ENCODE measurements at regions not wholly inside any gene's neighbourhood (a gene's known extent, or its start where the extent isn't known, plus 50 kb on each side); places are given as distances from the start of the nearest gene placed in this dataset.
"Not testable (repeated sequence)": the region's sequence is repeated elsewhere in the genome, so short reads cannot be mapped to it uniquely, and the experiment has no call there.

DNA sequence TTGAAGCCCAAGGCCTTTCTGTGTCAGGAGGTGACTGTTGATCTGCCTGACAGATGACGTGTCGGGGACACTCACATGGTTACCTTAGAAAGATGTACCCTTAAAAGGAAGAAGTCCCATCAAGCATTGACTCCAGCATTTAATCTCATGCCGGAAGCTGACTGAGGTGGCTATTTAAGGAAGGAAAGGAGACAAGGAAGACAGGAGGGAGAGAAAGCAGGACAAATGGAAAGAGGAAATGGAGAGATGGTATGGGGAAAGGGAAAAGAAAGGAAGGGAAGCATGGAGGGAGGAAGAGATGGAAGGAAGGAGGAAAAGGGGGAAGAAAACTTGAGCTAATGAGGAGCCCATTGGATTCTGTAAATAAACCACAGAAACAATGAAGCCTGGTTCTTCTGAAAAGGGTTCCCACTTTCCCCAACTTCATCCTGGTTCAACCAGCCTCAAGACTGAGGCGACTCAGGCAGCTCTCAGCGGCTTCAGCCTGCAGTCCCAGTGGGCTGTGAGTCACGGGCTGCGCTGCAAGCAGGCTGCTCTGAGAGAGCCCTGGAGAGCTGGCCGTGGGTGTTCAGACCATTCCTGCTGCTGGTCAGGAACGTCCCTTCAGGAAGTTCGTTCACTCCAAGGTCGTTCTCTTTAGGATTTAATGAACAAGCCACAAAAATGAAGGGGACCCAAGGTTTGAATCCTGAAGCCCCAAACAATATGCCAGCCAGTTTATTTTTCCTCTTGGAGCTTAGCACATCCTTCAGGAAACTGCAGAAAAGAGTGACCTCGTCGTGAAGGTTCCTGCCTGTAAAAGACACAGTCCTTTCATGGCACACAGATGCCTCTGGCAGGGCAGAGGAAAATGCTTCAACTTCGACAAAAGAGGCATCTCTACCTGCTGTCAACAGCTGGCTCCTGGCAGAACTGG is 69.6 kb upstream of the THBS1 start:
- peak; percentile 79 to 85 for DNase-seq (ENCODE audit: low read depth in 2 of 2)

- peak; percentile 42 to 74 for DNase-seq (ENCODE audit: low read depth in 2 of 2)
These were observed 69.0 kb upstream of the THBS1 start for GRCh38 chr15:39511916-39512260.

DNA sequence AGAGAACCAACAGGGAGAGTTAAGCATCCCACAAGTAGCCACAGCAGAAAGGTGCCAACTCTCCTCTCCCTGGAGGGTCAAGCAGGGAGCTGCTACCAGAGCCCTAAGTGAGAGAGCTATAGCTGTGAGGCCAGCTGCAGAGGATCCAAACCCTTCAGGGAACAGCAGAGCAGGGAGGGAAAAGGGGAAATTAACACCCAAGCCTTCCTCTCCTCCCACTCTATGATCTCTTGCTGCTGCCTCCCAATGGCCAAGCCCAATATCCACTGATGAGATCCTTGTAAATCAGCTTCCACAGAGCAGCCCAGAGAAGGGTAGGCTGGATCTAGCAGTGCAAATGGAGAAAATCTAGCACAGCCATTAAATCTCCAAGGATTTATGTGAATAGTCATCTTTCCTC is 68.2 kb upstream of the THBS1 start:
- no peak for DNase-seq (ENCODE audit: low read depth in 2 of 2)

DNA sequence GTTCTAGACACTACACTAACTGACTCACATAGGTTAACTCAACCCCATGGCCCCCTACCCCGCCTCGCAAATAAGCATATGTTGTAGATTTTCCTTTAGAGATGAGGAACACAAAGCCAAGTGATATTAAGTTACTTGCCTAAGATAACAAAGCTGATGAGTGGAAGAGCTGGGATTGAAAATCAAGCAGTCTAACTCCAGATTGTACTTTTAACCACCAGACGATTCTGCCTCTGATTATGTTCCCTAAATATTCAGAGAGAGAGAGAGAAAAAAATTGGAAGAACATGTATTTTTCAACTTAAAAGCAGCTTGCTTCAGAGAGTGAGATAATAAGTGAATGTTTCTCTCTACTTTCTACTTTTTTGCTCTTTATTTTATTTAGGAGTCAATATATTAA is 66.9 kb upstream of the THBS1 start:
- DNase-seq (ENCODE audit: low read depth in 2 of 2): no peak

GRCh38 chr15:39514933-39515332 is 65.9 kb upstream of the THBS1 start:
- no peak for DNase-seq (ENCODE audit: low read depth in 2 of 2)

DNA sequence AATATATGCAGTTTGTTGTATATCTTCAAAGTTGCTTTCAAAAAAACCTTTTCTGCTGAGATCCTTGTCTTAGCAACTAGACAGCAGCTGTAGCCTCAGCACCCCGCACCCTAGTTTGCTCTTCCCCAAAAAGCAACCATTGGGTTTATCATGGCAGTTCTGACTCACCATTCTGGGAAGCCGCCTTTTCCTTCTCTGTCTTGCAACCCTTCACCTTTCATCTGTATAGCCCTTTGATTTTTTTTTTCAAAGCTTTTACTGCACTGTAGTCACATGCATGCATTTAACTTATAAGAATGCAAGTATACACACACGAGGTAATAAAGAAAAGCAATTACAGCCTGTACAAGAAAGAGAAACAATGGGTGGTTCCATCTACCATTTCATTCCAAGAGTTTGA is 65.1 kb upstream of the THBS1 start:
- DNase-seq (ENCODE audit: low read depth in 2 of 2): no peak

GRCh38 chr15:39517122-39517855 is 63.6 kb upstream of the THBS1 start:
- DNase-seq (ENCODE audit: low read depth in 2 of 2): no peak

DNA sequence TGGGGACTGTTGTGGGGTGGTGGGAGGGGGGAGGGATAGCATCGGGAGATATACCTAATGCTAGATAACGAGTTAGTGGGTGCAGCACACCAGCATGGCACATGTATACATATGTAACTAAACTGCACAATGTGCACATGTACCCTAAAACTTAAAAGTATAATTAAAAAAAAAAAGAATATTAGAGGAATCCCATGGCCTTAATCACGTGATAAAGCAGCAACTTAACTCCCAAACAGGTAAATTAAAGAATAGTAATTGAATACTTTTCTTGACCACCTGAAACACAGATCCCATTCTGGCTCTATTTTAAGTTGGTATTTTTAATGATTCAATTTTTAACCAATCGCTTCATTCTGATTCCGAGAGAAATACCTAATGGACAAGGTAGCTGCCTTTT is 56.9 kb upstream of the THBS1 start:
- DNase-seq (ENCODE audit: low read depth in 2 of 2): not testable (repeated sequence)

DNA sequence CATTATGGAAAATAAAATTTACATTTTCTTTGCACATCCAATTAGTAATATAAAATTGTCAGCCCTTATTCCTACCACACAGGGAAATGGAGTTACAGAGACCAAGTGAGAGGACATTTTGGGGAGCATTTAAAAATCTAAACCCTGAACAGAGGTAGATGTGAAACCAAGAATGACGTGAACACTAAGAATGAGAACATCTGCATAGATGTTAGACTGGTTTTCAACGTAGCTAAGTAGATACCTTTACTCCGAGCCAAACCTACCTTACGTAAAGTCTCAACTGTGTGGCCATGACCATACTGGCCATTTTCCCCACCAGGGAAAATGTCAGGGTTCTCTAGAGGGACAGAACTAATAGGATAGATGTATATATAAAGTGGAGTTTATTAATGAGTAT is 51.4 kb upstream of the THBS1 start:
- DNase-seq (ENCODE audit: low read depth in 2 of 2): no peak

DNA sequence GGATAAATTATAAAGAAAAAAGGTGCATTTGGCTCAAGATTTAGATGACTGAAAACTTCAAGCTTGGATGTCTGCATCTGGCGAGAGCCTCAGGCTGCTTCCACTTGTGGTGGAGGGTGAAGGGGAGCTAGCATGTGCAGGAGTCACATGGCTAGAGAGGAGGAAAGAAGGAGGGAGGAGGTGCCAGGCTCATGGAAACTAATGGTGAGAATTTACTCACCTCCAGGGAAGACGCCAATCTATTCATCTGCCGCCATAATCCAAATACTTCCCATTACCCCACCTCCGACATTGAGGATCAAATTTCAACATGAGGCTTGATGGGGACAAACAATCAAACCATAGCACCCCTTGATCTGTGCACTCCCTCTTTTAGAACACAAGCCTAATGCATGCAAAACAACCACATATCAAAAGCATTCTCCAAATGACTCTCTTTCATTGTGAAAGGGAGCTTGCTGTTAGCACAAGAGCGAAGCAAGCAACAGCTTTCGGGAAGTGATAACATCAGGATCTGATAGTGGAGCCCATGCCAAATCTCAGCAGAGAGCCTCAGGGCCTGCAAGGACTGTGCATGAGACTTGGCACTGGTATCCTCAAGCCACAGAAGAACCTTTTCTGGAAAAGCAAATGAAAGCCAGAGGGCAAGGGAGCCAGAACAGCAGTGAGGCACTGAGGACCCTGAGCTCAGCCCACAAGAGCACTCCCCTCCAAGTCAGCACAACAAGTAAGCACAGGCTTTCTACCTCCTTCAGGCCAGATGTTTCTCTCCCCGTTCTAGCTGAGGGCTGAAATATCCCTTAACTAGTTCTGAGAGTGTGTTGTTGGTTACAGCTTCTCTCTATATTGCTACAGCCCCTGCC is 50.2 kb upstream of the THBS1 start:
- DNase-seq (ENCODE audit: low read depth in 2 of 2): no peak
